ENCODE measurements at regions not wholly inside any gene's neighbourhood (a gene's known extent, or its start where the extent isn't known, plus 50 kb on each side); places are given as distances from the start of the nearest gene placed in this dataset.

DNA sequence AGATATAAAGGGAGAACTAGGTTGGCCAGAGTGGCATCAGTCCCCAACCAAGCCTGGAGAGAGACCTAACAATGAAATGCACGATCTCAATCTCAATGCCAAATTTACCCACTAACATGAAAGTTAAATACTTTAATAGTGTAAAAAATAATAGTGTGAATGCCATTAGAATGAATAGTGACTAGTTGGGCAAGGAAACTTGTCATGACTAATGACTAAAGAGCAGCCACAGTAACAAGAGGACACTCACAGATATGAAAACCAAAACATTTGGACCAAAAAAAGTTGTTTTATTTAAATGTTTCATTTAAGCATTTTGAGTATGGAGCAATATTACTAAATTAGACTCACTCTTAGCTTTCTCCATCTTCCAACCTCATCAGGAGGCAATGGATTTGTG, 1853.8 kb downstream of the EFNA5 start:
- DNase-seq: no peak

DNA sequence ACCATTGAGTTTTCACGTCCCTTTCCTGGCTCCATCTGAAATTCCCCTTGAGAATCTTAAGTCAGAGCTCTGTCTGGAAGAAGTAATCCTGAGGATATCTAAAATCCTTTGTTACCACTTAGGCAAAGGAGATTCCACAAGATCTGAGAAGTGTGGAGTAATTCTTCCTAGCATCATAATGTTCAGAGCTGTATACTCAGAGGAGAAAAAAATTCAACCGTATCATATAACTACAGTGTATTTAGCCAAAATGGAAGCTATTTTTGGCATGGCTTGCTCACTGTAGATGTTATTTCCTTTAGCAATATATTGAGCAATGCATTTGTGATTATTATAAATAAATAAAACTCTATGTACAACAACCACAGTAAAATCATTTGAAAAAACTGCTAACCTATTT, 1858.4 kb downstream of the EFNA5 start:
- no peak for DNase-seq

DNA sequence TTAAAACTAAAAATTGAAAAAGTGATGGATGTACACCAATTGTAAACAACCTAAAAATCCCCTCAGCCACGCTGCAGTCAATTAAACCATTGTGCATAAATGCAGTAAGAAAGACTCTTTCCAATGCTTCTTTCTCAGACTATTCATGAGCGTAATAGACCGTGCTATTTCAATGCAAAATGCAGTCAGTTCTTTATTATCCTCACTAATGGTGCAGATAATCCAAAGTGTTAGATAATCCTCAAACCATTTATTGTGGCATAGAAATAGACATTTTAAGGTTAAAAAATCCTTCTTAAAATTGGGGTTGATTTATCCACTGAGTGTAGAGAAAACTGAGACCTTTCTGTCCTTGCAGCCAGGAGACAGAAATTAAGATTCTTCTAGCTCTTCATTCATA, 1862.8 kb downstream of the EFNA5 start:
- no peak for DNase-seq

DNA sequence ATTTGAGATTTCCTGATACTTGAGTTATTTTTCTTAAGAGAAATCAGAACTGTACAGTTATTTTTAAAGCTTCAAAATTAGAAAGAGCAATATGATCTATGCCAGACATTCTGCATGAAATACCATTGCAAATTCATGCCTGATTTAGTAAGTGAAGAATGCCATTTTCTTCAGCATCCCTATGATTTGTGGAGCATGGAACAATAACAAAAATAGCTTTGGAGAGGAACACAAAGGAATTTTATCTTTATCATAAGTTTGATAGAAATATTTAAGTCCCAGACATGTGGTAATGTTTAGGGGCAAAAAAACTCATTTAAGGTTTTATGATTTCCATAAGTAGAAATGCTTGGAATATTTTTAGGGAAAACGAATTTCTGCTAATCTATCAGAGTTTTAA, 1863.4 kb downstream of the EFNA5 start:
- no peak for DNase-seq

DNA sequence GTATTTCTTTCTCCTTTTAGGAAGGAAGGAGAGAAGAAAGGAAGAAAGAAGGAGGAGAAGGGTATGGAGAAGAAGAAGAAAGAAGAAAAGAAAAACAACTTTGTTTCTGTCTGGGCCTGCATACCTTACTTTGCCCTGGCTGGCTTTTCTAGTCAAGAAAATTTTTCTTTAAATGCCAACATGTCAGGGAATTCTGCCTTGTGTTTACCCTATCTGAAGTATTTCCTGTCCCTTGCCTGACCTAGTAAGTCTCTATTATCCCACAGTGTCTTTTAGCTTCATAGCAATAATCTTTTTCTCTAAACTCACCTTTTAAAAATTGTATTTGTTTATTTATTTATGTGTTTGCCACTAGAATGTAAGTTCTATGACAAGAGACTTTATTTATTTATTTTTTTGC, 1864.1 kb downstream of the EFNA5 start:
- no peak for DNase-seq

DNA sequence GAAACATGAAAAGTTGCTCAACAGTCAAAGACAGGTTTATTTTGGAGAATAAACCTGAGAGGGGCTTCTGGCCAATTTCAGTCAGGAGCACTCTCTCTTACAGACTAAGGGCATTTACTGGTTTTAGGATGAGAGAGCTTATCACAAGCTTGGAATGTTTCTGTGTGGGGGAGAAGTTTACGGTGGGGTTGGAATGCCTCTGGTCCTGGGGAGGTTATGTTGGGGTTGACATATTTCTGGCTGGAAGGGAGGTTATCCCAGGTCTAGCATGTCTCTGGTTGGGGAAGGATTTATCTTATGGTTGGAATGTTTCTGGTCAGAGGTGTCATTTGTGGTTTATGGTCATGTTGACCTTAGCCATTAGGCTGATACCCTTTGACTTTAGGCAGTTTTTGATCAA, 1867.3 kb downstream of the EFNA5 start:
- DNase-seq: no peak

DNA sequence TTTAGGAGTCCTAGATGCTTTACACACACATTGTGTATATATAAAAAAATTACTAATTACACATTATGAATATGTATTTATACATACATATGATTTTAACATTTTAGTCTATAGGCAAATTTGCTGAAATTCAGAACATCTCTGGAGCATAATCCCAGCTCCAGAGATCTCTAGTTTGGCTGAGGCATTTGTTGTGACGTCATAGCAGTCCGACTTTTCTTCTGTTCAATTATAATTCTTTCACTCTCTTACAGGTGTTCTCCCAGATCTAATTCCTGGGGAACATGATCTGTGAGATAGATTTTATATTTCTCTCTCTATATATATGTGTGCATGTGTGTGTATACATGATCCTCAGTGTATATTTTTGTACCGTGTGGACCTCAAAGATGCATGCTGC, 1876.2 kb downstream of the EFNA5 start:
- DNase-seq: no peak

DNA sequence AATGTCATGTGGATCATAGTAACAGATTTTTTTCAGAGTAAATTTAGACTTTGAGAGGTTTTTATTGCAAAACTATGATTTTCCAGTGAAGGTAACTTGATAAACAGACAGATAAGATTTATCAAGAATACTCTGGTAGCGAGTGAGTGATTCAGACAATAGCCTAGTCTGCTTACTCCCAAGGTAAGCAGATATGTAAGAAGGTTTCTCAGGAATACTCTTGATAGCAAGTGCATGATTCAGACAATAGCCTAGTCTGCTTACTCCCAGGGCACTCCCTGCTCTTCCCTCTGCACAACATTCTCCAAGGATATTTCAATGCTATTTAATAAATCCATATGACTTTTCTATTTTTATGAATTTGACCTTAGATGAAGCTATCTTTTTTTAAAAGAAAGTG, 1881.5 kb downstream of the EFNA5 start:
- no peak for DNase-seq

DNA sequence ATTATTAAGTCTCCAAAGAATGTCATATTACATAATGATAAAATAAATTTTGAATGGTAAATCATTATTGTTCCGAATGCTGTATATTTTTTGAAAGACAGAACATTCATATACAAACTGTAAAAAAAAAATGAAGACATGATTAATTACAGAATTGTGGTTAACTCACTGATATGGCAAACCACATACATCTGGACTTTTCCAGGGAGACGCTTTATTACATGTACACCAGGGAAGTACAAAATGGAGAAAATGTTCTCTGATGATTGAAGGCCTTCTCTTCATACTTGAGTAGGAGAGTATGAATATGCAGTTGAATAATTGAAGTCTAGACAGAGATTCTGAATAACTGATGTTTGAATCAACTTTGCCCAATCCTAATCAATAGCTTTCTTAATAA, 1886.9 kb downstream of the EFNA5 start:
- DNase-seq: no peak

DNA sequence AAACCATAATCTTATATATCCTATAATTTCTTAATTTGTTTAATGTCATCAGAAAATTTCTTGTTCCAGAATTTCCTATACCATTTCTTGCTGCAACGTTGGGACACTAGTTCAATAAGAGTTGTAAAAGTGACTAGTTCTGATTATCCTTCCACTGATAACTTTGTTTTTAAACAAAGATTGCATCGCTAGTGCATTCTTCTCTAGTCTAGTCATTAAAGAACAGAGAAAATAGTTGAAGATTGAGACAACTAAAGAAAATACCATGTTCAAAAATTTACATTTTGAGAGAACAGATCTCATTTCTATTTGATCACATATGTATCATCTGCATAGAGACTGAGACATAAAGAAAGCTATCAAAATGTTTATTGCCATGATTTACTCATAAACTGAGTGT, 1888.2 kb downstream of the EFNA5 start:
- DNase-seq: no peak

DNA sequence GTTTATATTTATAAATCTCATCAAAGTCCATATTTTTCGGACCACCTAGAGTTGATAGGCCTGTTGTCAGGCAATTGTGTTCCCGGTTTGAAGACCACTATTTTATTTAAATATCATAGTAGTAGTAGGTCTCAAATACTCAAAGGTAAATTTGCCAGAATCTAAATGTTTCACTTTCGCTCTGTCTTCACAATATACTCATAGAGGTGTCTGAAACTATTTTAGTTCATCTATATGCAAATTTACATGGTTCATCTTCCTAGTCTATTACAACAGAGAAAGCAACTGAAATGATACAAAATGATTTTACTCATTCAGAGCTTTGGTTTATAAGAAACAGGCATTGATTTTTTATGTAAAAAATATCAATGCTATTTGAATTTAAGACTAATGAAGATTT, 1897.5 kb downstream of the EFNA5 start:
- no peak for DNase-seq

DNA sequence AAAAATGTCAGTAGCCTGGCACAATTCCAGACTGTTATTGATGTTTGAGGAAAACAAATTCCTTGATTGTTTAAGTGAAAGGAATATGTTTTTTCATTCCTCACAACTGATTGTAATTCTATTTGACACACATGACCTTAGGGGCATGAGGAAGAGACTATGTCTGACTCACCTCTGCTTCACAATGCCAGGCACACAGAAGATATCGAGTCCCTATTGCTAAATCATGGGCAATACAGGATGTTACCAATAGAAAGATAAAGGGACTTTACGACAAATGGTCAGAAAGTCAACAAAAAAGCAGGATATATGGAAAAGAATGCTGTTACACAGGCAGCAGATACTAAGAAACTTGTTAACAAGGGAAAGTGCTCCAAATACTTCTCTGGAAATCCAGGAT, 1903.5 kb downstream of the EFNA5 start:
- DNase-seq: no peak

DNA sequence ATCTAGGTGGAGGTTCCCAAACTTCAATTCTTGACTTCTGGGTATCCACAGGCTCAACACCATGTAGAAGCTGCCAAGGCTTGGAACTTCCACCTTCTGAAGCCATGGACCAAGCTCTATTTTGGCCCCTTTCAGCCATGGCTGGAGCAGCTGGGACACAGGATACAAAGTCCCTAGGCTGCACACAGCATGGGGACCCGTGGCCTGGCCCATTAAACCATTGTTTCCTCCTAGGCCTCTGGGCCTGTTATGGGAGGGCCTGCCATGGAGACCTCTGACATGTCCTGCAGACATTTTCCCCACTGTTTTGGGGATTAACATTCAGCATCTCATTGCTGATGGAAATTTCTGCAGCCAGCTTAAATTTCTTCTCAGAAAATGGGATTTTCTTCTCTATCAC, 1908.0 kb downstream of the EFNA5 start:
- no peak for DNase-seq

DNA sequence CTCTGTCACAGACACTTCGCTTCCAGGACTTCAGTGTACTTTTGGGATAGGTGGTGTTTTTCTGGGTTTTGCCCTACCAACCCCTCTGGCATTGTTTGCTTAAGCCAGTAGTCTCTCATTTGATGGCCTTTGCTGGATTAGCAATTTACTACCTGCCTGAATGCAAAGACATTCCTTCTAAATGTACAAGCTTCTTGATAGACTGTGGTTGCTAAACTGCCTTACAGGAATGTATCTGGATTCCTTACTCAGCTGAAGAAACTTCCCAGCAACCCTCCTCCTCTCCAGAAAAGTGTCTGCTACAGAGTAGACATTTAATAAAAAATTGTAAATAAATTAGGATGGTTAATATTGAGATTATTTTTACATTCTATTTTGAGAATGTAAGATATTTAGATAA, 1916.7 kb downstream of the EFNA5 start:
- no peak for DNase-seq

DNA sequence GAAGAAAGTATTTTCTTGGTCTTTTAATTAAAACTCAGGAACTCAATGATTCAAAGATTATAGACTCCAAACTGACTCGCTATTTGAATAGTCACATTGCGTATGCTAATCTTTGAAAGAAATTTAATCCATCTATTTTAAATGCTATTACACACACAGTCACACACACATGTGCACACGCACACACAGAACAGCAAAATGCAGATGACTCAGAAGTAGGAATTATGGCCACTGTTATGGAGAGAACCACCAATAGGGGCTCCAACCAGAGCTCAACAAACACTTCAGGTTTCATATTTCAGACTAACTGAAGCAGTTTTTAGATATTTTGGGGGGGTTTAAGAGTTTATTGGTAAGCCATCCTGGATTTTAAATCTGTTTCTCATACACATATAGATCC, 1917.9 kb downstream of the EFNA5 start:
- DNase-seq: no peak

DNA sequence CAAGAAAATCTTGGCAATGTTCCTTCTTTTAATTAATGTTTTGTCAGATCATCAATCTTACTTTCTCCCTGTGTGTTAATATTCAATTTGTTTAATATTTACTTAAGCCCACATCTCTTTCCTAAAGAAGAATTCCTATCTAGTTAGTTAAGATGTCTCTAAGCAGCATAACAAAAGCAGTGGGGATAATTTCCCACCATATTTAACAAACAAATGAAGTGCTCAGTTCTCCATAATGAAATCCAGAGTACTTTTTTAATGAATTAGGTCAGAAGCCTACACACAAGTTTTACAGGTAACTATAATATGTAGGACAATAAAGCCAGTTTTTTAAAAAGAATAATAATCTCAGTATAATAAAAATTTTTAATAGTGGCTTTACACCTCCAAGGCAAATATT, 1918.8 kb downstream of the EFNA5 start:
- no peak for DNase-seq

DNA sequence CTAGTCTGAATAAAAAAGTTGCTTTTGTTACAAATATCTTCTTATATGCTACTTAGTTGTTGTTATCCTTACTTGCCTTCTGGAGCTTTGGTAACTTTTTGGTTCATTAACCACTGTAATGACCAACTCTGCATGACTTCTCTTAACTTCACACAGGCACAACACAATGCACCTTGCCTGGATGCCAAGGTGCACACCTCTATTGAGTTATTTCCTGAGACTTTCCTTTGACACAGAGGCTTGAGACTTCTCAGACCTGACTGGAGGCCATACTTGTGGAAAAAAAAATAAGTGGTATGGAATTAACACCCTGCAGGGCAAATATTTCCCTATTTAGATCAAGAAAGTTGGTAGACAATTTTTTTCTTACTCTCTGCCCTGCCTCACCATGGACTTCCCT, 1925.6 kb downstream of the EFNA5 start:
- DNase-seq: no peak

DNA sequence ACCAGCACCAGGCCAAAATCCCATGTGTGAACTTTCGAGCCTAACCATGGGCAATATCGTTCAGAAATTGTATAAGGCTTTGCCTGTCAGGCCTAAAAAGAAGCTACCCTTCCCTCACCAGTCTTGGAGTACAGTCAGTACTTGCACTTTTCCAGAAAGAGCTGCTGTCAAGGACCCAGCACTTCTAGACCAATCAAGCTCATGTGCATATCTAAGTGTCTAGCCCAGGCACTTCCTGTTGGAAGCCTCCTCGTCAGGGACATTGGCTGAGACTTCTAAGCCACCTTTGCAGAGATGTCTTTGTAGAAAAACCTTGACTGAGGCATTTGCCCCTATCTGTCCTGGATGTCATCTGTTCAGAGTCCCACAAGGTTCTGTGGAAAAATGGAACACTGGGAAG, 1930.5 kb downstream of the EFNA5 start:
- no peak for DNase-seq

DNA sequence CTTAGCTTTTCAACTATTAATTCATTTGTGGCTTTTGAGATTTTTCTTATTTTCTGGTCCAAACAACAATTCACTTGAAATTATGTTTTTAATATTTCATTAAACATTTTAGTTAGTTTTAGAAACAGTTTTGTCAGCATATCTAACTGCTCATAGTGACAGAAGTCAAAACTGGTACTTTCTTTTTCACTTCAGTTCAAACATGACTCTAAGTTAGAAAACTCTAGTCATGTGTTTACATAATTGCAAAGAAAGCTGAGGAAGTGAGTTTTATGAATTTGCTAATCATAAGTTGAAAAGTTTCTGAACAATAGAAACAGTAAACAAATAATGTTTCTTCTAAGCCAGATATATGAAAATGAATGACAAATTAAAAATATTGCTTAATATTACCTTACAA, 1931.0 kb downstream of the EFNA5 start:
- no peak for DNase-seq

DNA sequence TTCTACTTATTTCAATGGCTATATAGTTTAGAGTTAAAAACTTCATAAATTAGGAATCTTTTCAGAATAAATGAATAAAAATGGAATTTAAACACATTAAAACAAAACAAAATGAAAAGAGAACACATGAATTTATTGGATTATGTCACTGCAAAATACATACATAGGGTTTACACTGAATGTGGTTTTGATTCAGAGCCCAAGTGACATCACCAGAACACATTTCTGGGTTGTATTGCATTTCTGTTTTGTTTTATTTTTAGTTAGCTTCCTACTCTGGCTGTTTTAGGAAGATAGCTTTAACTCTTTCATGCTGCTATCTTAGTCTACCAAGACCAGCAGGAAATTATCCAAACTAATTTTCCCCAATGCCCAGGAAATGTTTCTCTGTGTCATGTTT, 1935.0 kb downstream of the EFNA5 start:
- no peak for DNase-seq

DNA sequence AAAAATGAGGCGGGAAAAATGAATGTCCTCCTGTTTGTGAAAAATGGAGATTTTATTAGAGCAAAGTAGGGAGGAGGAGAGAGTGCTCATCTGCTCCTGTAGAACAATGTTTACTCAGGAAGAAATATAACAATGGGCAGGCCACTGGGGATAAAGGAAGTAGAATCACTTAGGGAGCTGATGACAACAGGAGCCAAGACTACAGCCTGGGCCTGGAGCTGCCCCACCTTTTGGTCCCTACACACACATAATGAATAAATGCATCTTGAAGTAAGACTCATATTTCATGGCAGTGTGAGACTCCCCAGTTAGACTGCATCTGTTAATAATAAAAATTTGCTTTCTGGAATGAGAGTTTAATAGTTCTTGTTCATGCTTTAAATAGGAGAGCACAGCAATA, 1939.8 kb downstream of the EFNA5 start:
- DNase-seq: peak; percentile 12

DNA sequence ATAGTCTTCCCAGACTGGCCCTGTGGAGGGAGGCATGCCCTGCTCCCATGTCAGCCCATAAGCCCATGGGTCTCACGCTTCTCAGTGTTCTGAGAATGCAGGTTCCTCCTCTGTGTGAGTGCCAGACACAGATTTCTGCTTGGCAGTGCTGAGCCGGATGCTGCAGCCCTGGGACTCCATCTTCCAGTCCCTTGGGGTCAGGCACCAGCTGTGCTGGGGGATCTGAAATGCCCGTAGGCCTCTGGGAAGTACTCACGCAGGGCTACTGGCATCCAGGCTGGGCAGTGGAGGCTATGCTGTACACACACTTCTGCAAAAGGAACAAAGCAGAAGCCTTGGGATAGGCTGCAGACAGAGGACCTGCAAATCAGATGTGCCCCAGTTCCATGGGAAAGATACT, 1944.6 kb downstream of the EFNA5 start:
- DNase-seq: no peak

DNA sequence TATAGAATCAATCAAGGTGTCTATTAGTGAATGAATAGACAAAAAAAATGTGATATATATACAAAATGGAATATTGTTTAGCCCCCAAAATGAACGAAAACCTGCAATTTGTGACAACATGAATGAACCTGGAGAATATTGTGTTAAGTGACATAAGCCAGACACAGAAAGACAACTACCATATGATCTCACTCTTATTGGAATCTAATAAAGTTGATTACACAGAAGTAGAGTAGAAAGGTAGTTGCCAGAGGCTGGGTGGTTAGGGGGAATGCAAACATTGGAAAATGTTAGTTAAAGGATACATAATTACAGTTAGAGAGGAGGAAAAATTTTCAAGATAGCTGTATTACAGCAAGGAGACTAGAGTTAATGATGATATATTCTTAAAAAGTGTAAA, 1962.3 kb downstream of the EFNA5 start:
- DNase-seq: no peak

DNA sequence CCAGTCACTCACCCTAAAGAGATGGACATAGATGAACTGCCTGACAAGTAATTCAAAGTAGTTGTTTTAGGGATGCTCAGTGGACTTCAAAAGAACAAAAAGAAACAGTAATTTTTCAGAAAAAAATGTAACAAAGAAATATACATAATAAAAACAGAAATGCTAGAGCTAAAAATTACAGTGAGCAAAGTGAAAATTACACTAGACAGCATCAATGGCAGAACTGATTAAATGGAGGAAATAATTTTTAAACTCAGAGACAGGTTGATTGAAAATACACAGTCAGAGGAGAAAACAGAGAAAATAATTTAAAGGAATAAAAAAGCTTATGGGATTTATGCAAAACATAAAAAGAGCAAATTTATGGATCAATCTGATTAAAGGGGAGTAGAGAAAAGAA, 1968.4 kb downstream of the EFNA5 start:
- DNase-seq: no peak

DNA sequence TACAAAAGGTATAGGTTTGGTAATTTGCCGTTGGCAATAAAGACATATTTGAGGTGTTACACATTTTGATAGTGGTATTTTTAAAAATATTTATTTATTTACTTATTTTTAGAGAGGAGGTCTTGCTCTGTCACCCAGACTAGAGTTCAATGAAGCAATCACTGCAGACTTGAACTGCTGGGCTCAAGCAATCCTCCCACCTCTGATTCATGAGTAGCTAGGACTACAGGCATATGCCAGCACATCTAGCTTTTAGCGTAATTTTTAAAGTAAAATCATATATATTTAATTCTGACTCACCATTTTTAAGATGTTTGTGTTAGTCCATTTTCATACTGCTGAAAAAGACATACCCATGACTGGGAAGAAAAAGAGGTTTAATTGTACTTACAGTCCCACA, 1974.3 kb downstream of the EFNA5 start:
- no peak for DNase-seq

DNA sequence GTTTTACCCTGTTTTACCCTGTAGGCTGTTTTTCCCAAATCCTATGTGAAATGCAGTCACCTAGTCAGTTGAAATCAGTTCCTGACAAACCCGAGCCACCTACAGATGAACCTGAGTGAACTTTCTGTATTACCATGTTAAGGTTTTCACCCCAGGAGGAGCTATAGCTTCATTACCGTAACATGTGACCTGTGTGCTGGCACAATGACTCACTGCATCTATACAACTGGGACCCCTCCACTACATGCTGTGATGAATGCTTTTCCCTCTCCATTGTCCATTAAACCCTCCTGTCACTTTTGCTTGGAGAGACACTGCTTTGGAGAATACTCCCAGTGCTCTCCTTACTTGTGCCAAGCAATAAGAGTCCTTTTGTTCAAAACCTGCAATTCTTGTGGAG, 1974.8 kb downstream of the EFNA5 start:
- DNase-seq: no peak
